ENCODE measurements at regions not wholly inside any gene's neighbourhood (a gene's known extent, or its start where the extent isn't known, plus 50 kb on each side); places are given as distances from the start of the nearest gene placed in this dataset.

DNA sequence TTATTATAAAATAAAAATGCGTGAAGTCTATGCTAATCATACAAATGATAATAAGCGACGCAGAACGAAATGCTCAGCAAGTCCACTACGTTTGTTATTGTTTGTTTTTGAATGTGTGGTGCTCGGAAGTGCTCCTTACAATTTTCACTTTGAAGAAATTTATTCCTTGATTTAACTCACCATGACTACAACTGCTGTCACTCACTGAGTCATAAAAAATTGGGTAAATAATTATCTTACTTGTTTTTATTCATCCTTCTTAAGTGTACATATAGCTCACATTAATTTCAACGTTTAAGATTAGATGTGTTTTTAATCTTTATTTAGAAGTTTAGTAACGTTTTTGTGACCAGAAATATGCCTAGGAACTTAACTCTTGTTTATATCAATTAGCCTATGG lies 66.7 kb upstream of the NANOGP8 start:
- no peaks in the 10 kb centered on the region for H3K79me2 ChIP-seq
- H3K4me1 ChIP-seq, result no peaks in the 10 kb centered on the region
- no peak overlapping the region for H3K9ac ChIP-seq
- H3K27me3 ChIP-seq (ENCODE audit: control insufficient read depth, insufficient read depth, low read length), result no peaks in the 10 kb centered on the region
- H2AFZ ChIP-seq, result no peak overlapping the region
- no peaks in the 10 kb centered on the region for H3K9me3 ChIP-seq (ENCODE audit: control insufficient read depth, low read length)
- no peak for TF ChIP-seq CTCF (IDR thresholded peaks at IDR 0.05)
- H3K4me2 ChIP-seq (ENCODE audit: low read length), result no peak overlapping the region
- H3K27ac ChIP-seq, result no peak overlapping the region
- H3K4me3 ChIP-seq (ENCODE audit: low read depth, low read length), result no peak overlapping the region
- H3K36me3 ChIP-seq (ENCODE audit: control insufficient read depth, insufficient read depth, low read length), result no peaks in the 10 kb centered on the region

DNA sequence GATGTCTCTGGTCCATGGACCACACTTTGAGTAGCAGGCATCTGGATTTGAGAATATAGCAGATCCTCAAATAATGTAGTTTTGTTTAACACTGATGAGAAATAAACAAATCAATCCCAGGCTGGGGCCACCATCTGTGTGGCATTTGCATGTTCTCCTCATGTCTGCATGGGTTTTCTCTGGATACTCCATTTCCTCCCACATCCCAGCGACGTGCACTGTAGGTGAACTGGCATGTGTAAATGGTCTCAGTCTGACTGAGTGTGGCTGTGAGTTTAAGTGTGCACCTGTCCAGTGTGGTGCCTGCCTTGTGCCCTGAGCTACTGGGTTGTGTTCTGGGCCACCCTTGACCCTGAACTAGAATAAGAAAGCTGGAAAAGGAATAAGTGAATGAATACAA lies 66.3 kb upstream of the NANOGP8 start:
- Histone ChIP-seq H3K4me3 (ENCODE audit: low read depth, low read length) (no peak overlapping the region), H3K9me3 (ENCODE audit: control insufficient read depth, low read length) (no peaks in the 10 kb centered on the region), H3K9ac (no peak overlapping the region), H3K4me1 (no peaks in the 10 kb centered on the region), H3K36me3 (ENCODE audit: control insufficient read depth, insufficient read depth, low read length) (no peaks in the 10 kb centered on the region), H2AFZ (no peak overlapping the region), H3K4me2 (ENCODE audit: low read length) (no peak overlapping the region), H3K27me3 (ENCODE audit: control insufficient read depth, insufficient read depth, low read length) (no peaks in the 10 kb centered on the region), H3K27ac (no peak overlapping the region), H3K79me2 (no peaks in the 10 kb centered on the region)
- no peak for TF ChIP-seq CTCF (IDR thresholded peaks at IDR 0.05)

DNA sequence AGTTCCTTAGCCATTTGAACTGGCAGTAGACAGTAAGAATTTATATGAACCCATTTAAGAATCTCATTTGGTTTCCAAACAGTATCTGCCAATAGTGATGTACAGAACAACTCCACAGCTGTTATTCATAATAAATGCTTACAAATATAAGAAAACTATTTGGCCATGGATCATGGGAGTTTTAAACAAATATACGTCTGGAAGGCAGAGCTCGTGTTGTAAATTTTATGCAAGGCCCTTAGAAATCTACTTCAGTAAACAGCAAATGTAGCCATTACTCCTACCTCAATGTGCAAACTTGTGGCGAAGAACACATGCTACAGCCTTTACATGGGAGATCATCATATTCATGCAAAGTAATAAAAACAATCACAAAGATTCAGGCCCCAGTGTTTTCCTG lies 65.3 kb upstream of the NANOGP8 start:
- no peak for TF ChIP-seq CTCF (IDR thresholded peaks at IDR 0.05)
- Histone ChIP-seq H3K27me3 (ENCODE audit: control insufficient read depth, insufficient read depth, low read length) (no peaks in the 10 kb centered on the region), H3K79me2 (no peaks in the 10 kb centered on the region), H3K4me1 (no peaks in the 10 kb centered on the region), H3K9ac (no peak overlapping the region), H3K36me3 (ENCODE audit: control insufficient read depth, insufficient read depth, low read length) (no peaks in the 10 kb centered on the region), H3K9me3 (ENCODE audit: control insufficient read depth, low read length) (no peaks in the 10 kb centered on the region), H2AFZ (no peak overlapping the region), H3K27ac (no peak overlapping the region), H3K4me2 (ENCODE audit: low read length) (no peak overlapping the region), H3K4me3 (ENCODE audit: low read depth, low read length) (no peak overlapping the region)

DNA sequence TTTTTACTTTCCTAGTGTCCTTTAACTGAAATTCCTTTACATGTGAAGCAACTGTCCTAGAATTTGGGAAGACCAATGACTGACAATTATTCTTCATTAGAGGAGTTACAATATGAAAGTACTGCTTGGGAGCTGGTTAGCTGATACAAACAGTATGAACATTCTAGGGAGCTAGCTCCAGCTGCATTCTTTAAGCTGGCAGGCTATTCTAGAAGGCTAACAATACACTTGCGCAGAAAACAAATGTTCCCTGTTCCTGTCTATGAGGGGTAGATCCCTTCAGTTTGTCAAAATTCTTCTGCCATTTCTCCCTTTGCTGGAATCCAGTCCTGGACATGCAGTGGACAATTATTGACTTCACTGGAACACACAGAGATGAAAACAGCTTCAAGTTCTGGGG lies 60.2 kb upstream of the NANOGP8 start:
- Histone ChIP-seq H3K27ac (no peak overlapping the region), H3K4me3 (ENCODE audit: low read depth, low read length) (no peak overlapping the region), H3K4me1 (no peaks in the 10 kb centered on the region), H3K9ac (no peak overlapping the region), H3K27me3 (ENCODE audit: control insufficient read depth, insufficient read depth, low read length) (no peaks in the 10 kb centered on the region), H3K9me3 (ENCODE audit: control insufficient read depth, low read length) (no peaks in the 10 kb centered on the region), H2AFZ (no peak overlapping the region), H3K4me2 (ENCODE audit: low read length) (no peak overlapping the region), H3K79me2 (no peaks in the 10 kb centered on the region), H3K36me3 (ENCODE audit: control insufficient read depth, insufficient read depth, low read length) (no peaks in the 10 kb centered on the region)
- TF ChIP-seq CTCF (IDR thresholded peaks at IDR 0.05), result no peak

GRCh38 chr15:35142578-35142977 lies 57.5 kb upstream of the NANOGP8 start:
- H3K79me2 ChIP-seq, result no peaks in the 10 kb centered on the region
- no peaks in the 10 kb centered on the region for H3K27me3 ChIP-seq (ENCODE audit: control insufficient read depth, insufficient read depth, low read length)
- H2AFZ ChIP-seq, result no peak overlapping the region
- no peak overlapping the region for H3K4me2 ChIP-seq (ENCODE audit: low read length)
- no peak overlapping the region for H3K4me3 ChIP-seq (ENCODE audit: low read depth, low read length)
- H3K9ac ChIP-seq, result no peak overlapping the region
- TF ChIP-seq CTCF (IDR thresholded peaks at IDR 0.05), result no peak
- no peaks in the 10 kb centered on the region for H3K9me3 ChIP-seq (ENCODE audit: control insufficient read depth, low read length)
- no peaks in the 10 kb centered on the region for H3K4me1 ChIP-seq
- H3K36me3 ChIP-seq (ENCODE audit: control insufficient read depth, insufficient read depth, low read length), result no peaks in the 10 kb centered on the region
- no peak overlapping the region for H3K27ac ChIP-seq
